ENCODE measurements at regions not wholly inside any gene's neighbourhood (a gene's known extent, or its start where the extent isn't known, plus 50 kb on each side); places are given as distances from the start of the nearest gene placed in this dataset.

- TF ChIP-seq EP300 (IDR thresholded peaks at IDR 0.05; ENCODE audit: borderline replicate concordance in 1 of 2, low read depth in 2 of 2, low read length in 2 of 2): no peak
- TF ChIP-seq ZNF274 (IDR thresholded peaks at IDR 0.05; ENCODE audit: borderline replicate concordance, extremely low read depth, low read length): no peak
- TF ChIP-seq GTF2F1 (IDR thresholded peaks at IDR 0.05; ENCODE audit: borderline replicate concordance, low read depth, low read length): no peak
Measured at GRCh38 chr6:135675026-135675425, 176.5 kb upstream of the PDE7B start (continued).
